HepG2 (cell line): ENCODE measurements at regions not wholly inside any gene's neighbourhood (a gene's known extent, or its start where the extent isn't known, plus 50 kb on each side); places are given as distances from the start of the nearest gene placed in this dataset.

ENCODE experiments used
- REST ChIP-seq, 2 experiments: IDR thresholded peaks; 2 replicates each; pipeline ENCODE4 v1.6.1; 2011 to 2012; ENCODE audit warnings: low read length in 2 of 2, borderline replicate concordance in 1 of 2, low read depth in 1 of 2, mild to moderate bottlenecking in 1 of 2, moderate library complexity in 1 of 2
- SMC3 ChIP-seq: IDR thresholded peaks from 2 replicates; pipeline ENCODE4 v1.6.1; 2011; ENCODE audit warnings: low read length, improper control_type of control experiment
- TAF1 ChIP-seq: sonication (generic); formaldehyde crosslinking; IDR thresholded peaks from 2 replicates; pipeline ENCODE4 v1.4.0; 2020; ENCODE audit warnings: missing genetic modification reagents
- ZNF256 ChIP-seq: sonication (generic); formaldehyde crosslinking; conservative IDR thresholded peaks from 2 replicates; pipeline ENCODE4 v1.4.0; 2020; ENCODE audit warnings: missing genetic modification reagents
- ZNF317 ChIP-seq: sonication (generic); formaldehyde crosslinking; IDR thresholded peaks from 2 replicates; pipeline ENCODE4 v1.5.0; 2020; ENCODE audit warnings: mild to moderate bottlenecking, missing genetic modification reagents
- ZNF501 ChIP-seq: sonication (generic); formaldehyde crosslinking; IDR thresholded peaks from 2 replicates; pipeline ENCODE4 v1.5.1; 2020; ENCODE audit warnings: mild to moderate bottlenecking, moderate library complexity, missing genetic modification reagents
- ZNF775 ChIP-seq: sonication (generic); formaldehyde crosslinking; IDR thresholded peaks from 2 replicates; pipeline ENCODE4 v1.4.0; 2020; ENCODE audit warnings: missing genetic modification reagents, mild to moderate bottlenecking, moderate library complexity, borderline replicate concordance
- ZSCAN20 ChIP-seq: sonication (generic); formaldehyde crosslinking; IDR thresholded peaks from 2 replicates; pipeline ENCODE4 v1.4.0; 2020; ENCODE audit warnings: missing genetic modification reagents, mild to moderate bottlenecking, borderline replicate concordance
- TF ChIP-seq, protein P1 (sequence below): sonication (generic); formaldehyde crosslinking; IDR thresholded peaks from 2 replicates; pipeline ENCODE4 v1.4.0; 2020; ENCODE audit warnings: missing genetic modification reagents

GRCh38 chr13:81051873-81052272 is 710.9 kb upstream of the SPRY2 start:
- TF ChIP-seq, protein P1, sequence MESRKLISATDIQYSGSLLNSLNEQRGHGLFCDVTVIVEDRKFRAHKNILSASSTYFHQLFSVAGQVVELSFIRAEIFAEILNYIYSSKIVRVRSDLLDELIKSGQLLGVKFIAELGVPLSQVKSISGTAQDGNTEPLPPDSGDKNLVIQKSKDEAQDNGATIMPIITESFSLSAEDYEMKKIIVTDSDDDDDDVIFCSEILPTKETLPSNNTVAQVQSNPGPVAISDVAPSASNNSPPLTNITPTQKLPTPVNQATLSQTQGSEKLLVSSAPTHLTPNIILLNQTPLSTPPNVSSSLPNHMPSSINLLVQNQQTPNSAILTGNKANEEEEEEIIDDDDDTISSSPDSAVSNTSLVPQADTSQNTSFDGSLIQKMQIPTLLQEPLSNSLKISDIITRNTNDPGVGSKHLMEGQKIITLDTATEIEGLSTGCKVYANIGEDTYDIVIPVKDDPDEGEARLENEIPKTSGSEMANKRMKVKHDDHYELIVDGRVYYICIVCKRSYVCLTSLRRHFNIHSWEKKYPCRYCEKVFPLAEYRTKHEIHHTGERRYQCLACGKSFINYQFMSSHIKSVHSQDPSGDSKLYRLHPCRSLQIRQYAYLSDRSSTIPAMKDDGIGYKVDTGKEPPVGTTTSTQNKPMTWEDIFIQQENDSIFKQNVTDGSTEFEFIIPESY (CRISPR knock-in tag) = no peak
- TF ChIP-seq TAF1 (CRISPR knock-in tag) (no peak), SMC3 (no peak), ZNF501 (CRISPR knock-in tag) (no peak), ZNF775 (no peak), ZNF317 (CRISPR knock-in tag) (no peak), REST (IDR thresholded peaks at IDR 0.05; ENCODE audit: borderline replicate concordance in 1 of 2, low read depth in 1 of 2, low read length in 2 of 2) (no peak), ZSCAN20 (no peak), ZNF256 (no peak)
